Neuronal stem cell (in vitro differentiated cells): ENCODE measurements at regions not wholly inside any gene's neighbourhood (a gene's known extent, or its start where the extent isn't known, plus 50 kb on each side); places are given as distances from the start of the nearest gene placed in this dataset.

Experiments used
- DNase-seq: peaks from one replicate; pipeline ENCODE4 v3.0.0-alpha.2; 2013; ENCODE audit warnings: low spot score
- H2AFZ ChIP-seq: one replicate; pipeline ENCODE4 v1.6.1; 2013; ENCODE audit warnings: mild to moderate bottlenecking, low read length, inconsistent platforms
- H2AK5ac ChIP-seq: 2 replicates; pipeline ENCODE4 v1.6.1; 2013; ENCODE audit warnings: low read depth, mild to moderate bottlenecking, inconsistent platforms, low read length, moderate library complexity, mixed read lengths
- H2BK120ac ChIP-seq: 2 replicates; pipeline ENCODE4 v1.6.1; 2013; ENCODE audit warnings: low read depth, mild to moderate bottlenecking, inconsistent platforms, low read length, moderate library complexity, mixed read lengths
- H2BK12ac ChIP-seq: one replicate; pipeline ENCODE4 v1.6.1; 2013; ENCODE audit warnings: low read length, inconsistent platforms
- H2BK15ac ChIP-seq: 2 replicates; pipeline ENCODE4 v1.6.1; 2013; ENCODE audit warnings: mild to moderate bottlenecking, low read length, inconsistent platforms, mixed read lengths
- H2BK5ac ChIP-seq: one replicate; pipeline ENCODE4 v1.6.1; 2013; ENCODE audit warnings: inconsistent platforms, mild to moderate bottlenecking, low read length, moderate library complexity
- H3K14ac ChIP-seq: one replicate; pipeline ENCODE4 v1.6.1; 2013; ENCODE audit warnings: low read length, inconsistent platforms
- H3K18ac ChIP-seq: 2 replicates; pipeline ENCODE4 v1.6.1; 2013; ENCODE audit warnings: low read length, inconsistent platforms
- H3K23ac ChIP-seq: 2 replicates; pipeline ENCODE4 v1.6.1; 2013; ENCODE audit warnings: low read depth, mild to moderate bottlenecking, mixed read lengths, low read length, inconsistent platforms; ENCODE audit not compliant: poor library complexity
- H3K27ac ChIP-seq: replicated peaks from 3 replicates; pipeline ENCODE4 v1.5.1; 2013; ENCODE audit warnings: low read length, inconsistent platforms
- H3K27me3 ChIP-seq, 3 experiments: 2 replicates each; pipeline ENCODE4 v1.6.1; 2013; ENCODE audit warnings: low read length in 3 of 3, mild to moderate bottlenecking in 2 of 3, inconsistent platforms in 1 of 3, low read depth in 1 of 3, mixed read lengths in 1 of 3, moderate library complexity in 1 of 3; ENCODE audit not compliant: control insufficient read depth in 3 of 3, insufficient read depth in 3 of 3
- H3K36me3 ChIP-seq, 2 donors: replicated peaks in 1 of 2; 2 replicates each; pipeline ENCODE4 v1.6.1; 2013; ENCODE audit warnings: low read length in 2 of 2; ENCODE audit not compliant: control insufficient read depth in 2 of 2, insufficient read depth in 2 of 2
- H3K4ac ChIP-seq: 2 replicates; pipeline ENCODE4 v1.6.1; 2013; ENCODE audit warnings: inconsistent platforms, mild to moderate bottlenecking, low read length, moderate library complexity
- H3K4me1 ChIP-seq, 2 donors: 1 replicate in 1 of 2; 2 replicates in 1 of 2; pipeline ENCODE4 v1.6.1; 2013; ENCODE audit warnings: low read length in 2 of 2, low read depth in 1 of 2; ENCODE audit not compliant: control insufficient read depth in 2 of 2, insufficient read depth in 1 of 2
- H3K4me2 ChIP-seq: one replicate; pipeline ENCODE4 v1.6.1; 2013; ENCODE audit warnings: mild to moderate bottlenecking, low read length, inconsistent platforms; ENCODE audit not compliant: insufficient read depth, poor library complexity, severe bottlenecking
- H3K4me3 ChIP-seq, 2 donors: 2 replicates each; pipeline ENCODE4 v1.5.1; 2013; ENCODE audit warnings: low read length in 2 of 2, mild to moderate bottlenecking in 2 of 2, inconsistent platforms in 1 of 2, moderate library complexity in 1 of 2
- H3K79me1 ChIP-seq: one replicate; pipeline ENCODE4 v1.6.1; 2013; ENCODE audit warnings: low read depth, mild to moderate bottlenecking, inconsistent platforms, low read length, moderate library complexity
- H3K9ac ChIP-seq: one replicate; pipeline ENCODE4 v1.6.1; 2013; ENCODE audit warnings: mild to moderate bottlenecking, low read depth, low read length, inconsistent platforms; ENCODE audit not compliant: poor library complexity
- H3K9me3 ChIP-seq, 2 donors: replicated peaks in 1 of 2; 2 replicates each; pipeline versions ENCODE3 to v1.6.1; 2013; ENCODE audit warnings: low read length in 2 of 2, mild to moderate bottlenecking in 2 of 2, inconsistent platforms in 1 of 2, low read depth in 1 of 2, mixed read lengths in 1 of 2, moderate library complexity in 1 of 2; ENCODE audit not compliant: control insufficient read depth in 2 of 2, insufficient read depth in 1 of 2
- H4K8ac ChIP-seq: one replicate; pipeline ENCODE4 v1.6.1; 2013; ENCODE audit warnings: low read depth, mild to moderate bottlenecking, inconsistent platforms, low read length, moderate library complexity
- H4K91ac ChIP-seq: one replicate; pipeline ENCODE4 v1.6.1; 2013; ENCODE audit warnings: low read length, low read depth, mild to moderate bottlenecking, inconsistent platforms; ENCODE audit not compliant: poor library complexity
- WGBS, 2 donors: extraction: QIAGEN DNeasy Blood & Tissue Kit; methylation state at CpG; one replicate each; pipeline ENCODE4 v1.1.7; 2013; ENCODE audit warnings: missing lambda C conversion rate in 2 of 2, mixed read lengths in 1 of 2; ENCODE audit not compliant: insufficient read length in 2 of 2, insufficient replicate concordance in 1 of 2; ENCODE audit errors: extremely low coverage in 2 of 2; 5-methylcytosine and 5-hydroxymethylcytosine counted together

DNA sequence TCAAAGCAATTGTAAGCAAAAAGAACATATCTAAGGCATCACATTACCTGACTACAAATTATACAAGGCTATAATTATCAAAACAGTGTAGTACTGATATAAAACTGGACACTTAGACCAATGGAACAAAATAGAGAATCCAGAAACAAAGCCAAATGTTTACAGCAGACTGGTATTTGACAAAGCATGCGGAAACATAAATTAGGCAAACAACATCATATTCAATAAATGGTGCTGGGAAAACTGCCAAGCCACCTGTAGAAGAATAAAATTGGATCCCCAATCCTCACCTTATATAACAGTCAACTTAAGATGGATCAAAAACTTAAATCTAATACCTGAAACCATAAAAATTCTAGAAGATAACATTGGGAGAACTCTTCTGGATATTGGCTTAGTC lies 240.8 kb upstream of the POM121L12 start:
- H2AFZ ChIP-seq, result no peak overlapping the region
- H2AK5ac ChIP-seq, result no peak overlapping the region
- no peak overlapping the region for H3K18ac ChIP-seq
- no peak overlapping the region for H2BK120ac ChIP-seq
- no CpG with 5 or more reads among the region's 1 CpG for WGBS, 2 donors
- no peak overlapping the region for H2BK15ac ChIP-seq
- H3K9me3 ChIP-seq, result no peaks in the 10 kb centered on the region
- no peak overlapping the region for H4K91ac ChIP-seq
- no peak overlapping the region for H3K4ac ChIP-seq
- H3K23ac ChIP-seq, result no peak overlapping the region
- H3K4me2 ChIP-seq, result no peak overlapping the region
- H3K4me1 ChIP-seq, result no peaks in the 10 kb centered on the region
- H2BK12ac ChIP-seq, result no peak overlapping the region
- H3K14ac ChIP-seq, result no peak overlapping the region
- no peaks in the 10 kb centered on the region for H3K36me3 ChIP-seq
- DNase-seq, result no peak
- no peak overlapping the region for H4K8ac ChIP-seq
- no peak overlapping the region for H2BK5ac ChIP-seq
- no peak overlapping the region for H3K27ac ChIP-seq
- no peak overlapping the region for H3K9ac ChIP-seq
- H3K4me3 ChIP-seq, result no peak overlapping the region
- no peaks in the 10 kb centered on the region for H3K27me3 ChIP-seq
- no peaks in the 10 kb centered on the region for H3K79me1 ChIP-seq

DNA sequence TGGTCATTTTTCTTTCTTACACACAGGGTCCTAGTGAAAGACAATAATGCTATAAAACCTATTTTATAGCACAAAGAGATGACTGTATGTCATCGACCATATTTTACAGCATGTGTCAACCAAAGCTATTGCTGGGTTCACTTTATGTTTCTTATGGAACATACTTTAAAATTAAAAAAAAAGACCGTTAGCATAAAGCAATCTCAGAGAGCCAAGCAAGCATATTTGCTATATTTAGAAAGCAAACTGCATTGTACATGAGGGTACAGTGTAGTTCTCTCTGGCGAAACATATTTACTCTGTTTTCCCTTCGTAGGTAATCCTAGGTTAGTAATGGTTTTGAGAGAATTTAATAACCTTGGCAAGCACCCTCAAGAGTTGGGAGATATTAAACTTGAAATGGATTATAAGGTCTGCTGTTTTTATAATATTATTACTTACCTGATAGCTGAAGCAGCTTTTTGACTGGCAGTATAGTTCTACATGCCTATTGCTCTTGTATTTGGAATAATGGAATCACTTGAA lies 244.2 kb upstream of the POM121L12 start:
- Histone ChIP-seq H3K4me1 (no peaks in the 10 kb centered on the region), H3K27me3 (no peaks in the 10 kb centered on the region), H2AK5ac (no peak overlapping the region), H3K4ac (no peak overlapping the region), H3K14ac (no peak overlapping the region), H2BK120ac (no peak overlapping the region), H4K91ac (no peak overlapping the region), H3K4me3 (no peak overlapping the region), H3K18ac (no peak overlapping the region), H3K9me3 (no peaks in the 10 kb centered on the region), H2BK12ac (no peak overlapping the region), H3K4me2 (no peak overlapping the region), H3K79me1 (no peaks in the 10 kb centered on the region), H4K8ac (no peak overlapping the region), H3K23ac (no peak overlapping the region), H3K36me3 (no peaks in the 10 kb centered on the region), H2AFZ (no peak overlapping the region), H3K9ac (no peak overlapping the region), H2BK5ac (no peak overlapping the region), H3K27ac (no peak overlapping the region), H2BK15ac (no peak overlapping the region)
- no CpG with 5 or more reads among the region's 4 CpGs for WGBS, 2 donors
- no peak for DNase-seq

DNA sequence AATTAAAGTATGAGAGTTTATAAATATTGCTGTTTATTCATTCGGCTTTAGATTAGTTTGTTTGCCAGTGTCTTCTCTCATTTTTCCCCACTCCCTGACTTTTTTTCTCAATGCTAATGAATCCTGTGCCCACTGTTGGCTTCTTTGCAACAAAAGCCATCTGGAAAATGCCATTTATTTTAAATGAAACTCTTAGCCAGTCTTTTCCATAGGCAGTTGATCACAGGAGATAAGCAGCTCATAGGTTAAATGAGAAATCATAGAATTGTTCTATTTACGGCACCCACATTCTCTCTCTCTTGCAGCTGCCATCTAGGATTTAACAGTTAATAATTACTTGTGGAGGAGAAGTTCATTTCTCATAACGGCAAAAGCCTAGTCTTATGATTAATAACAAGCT lies 249.3 kb upstream of the POM121L12 start:
- Histone ChIP-seq H2AK5ac (no peak overlapping the region), H3K79me1 (no peaks in the 10 kb centered on the region), H3K4me1 (no peaks in the 10 kb centered on the region), H3K4me2 (no peak overlapping the region), H3K9me3 (no peaks in the 10 kb centered on the region), H2BK15ac (no peak overlapping the region), H3K36me3 (no peaks in the 10 kb centered on the region), H3K14ac (no peak overlapping the region), H2BK5ac (no peak overlapping the region), H4K8ac (no peak overlapping the region), H3K27me3 (no peaks in the 10 kb centered on the region), H3K18ac (no peak overlapping the region), H3K4me3 (no peak overlapping the region), H3K27ac (no peak overlapping the region), H2AFZ (no peak overlapping the region), H2BK120ac (no peak overlapping the region), H3K23ac (no peak overlapping the region), H4K91ac (no peak overlapping the region), H2BK12ac (no peak overlapping the region), H3K9ac (no peak overlapping the region), H3K4ac (no peak overlapping the region)
- no peak for DNase-seq
- no CpG with 5 or more reads among the region's 3 CpGs for WGBS, 2 donors

DNA sequence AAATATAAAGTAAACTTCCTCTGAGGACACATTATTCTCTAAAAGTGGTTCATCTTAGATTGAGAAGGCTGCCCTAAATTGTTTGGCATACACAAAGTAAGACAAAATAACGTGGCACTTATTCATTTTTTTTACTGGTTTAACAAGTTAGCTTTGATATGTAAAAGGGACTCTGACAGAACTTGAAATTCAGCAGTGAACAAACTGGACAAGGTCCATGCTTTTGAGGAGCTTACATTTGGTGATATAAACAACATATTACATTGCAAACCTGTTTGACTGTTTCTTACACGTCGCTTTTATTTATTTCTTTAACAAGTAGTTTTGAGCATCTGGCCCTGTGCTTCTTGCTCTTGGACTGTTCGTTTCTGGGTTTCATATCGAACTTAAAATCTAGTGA lies 253.1 kb upstream of the POM121L12 start:
- H2BK15ac ChIP-seq, result no peak overlapping the region
- H3K14ac ChIP-seq, result no peak overlapping the region
- H2BK120ac ChIP-seq, result no peak overlapping the region
- H3K23ac ChIP-seq, result no peak overlapping the region
- H3K36me3 ChIP-seq, result no peaks in the 10 kb centered on the region
- H3K9ac ChIP-seq, result no peak overlapping the region
- H3K4me2 ChIP-seq, result no peak overlapping the region
- no peak overlapping the region for H4K91ac ChIP-seq
- H3K18ac ChIP-seq, result no peak overlapping the region
- DNase-seq, result no peak
- H3K79me1 ChIP-seq, result no peaks in the 10 kb centered on the region
- H2AK5ac ChIP-seq, result no peak overlapping the region
- no peak overlapping the region for H3K4me3 ChIP-seq
- H3K4ac ChIP-seq, result no peak overlapping the region
- H3K27ac ChIP-seq, result no peak overlapping the region
- no CpG with 5 or more reads among the region's 5 CpGs for WGBS, 2 donors
- H2BK5ac ChIP-seq, result no peak overlapping the region
- H4K8ac ChIP-seq, result no peak overlapping the region
- no peaks in the 10 kb centered on the region for H3K9me3 ChIP-seq
- no peak overlapping the region for H2BK12ac ChIP-seq
- no peaks in the 10 kb centered on the region for H3K4me1 ChIP-seq
- H2AFZ ChIP-seq, result no peak overlapping the region
- H3K27me3 ChIP-seq, result no peaks in the 10 kb centered on the region
